ENCODE measurements at regions not wholly inside any gene's neighbourhood (a gene's known extent, or its start where the extent isn't known, plus 50 kb on each side); places are given as distances from the start of the nearest gene placed in this dataset.

- DNase-seq (ENCODE audit: low read depth) = no peak
- no peak for TF ChIP-seq CTCF (IDR thresholded peaks at IDR 0.05; ENCODE audit: control insufficient read depth, insufficient read depth, low read depth, low read length, missing control alignments)
- no peak overlapping the region for H3K4me3 ChIP-seq (ENCODE audit: control insufficient read depth, low read depth, low read length)
Observed at GRCh38 chr4:12408364-12408763, 979.7 kb upstream of the HS3ST1 start.

DNA sequence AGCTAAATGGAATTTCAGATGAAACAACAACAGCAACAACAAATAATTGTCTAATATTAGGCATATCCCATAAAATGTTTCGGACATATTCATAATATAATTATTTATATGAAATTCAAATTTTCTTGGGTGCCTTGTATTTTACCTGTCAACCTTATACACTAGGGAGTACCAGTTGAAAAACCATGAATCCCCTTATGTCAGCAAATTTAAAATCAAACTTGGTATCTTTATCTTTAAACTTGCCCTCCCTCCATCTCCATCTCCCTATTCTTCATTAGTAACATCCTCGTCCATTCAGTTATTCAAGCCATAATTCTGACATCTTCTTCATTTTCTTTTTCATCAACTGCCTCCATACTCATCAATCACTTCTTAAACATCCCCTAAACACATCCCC is 974.5 kb upstream of the HS3ST1 start:
- H3K4me3 ChIP-seq (ENCODE audit: control insufficient read depth, low read depth, low read length) = no peak overlapping the region
- TF ChIP-seq CTCF (IDR thresholded peaks at IDR 0.05; ENCODE audit: control insufficient read depth, insufficient read depth, low read depth, low read length, missing control alignments) = no peak
- DNase-seq (ENCODE audit: low read depth) = no peak

GRCh38 chr4:12399781-12400180 is 971.1 kb upstream of the HS3ST1 start:
- no peak for DNase-seq (ENCODE audit: low read depth)
- no peak overlapping the region for H3K4me3 ChIP-seq (ENCODE audit: control insufficient read depth, low read depth, low read length)
- TF ChIP-seq CTCF (IDR thresholded peaks at IDR 0.05; ENCODE audit: control insufficient read depth, insufficient read depth, low read depth, low read length, missing control alignments) = no peak

GRCh38 chr4:12393631-12394262 is 965.1 kb upstream of the HS3ST1 start:
- TF ChIP-seq CTCF (IDR thresholded peaks at IDR 0.05; ENCODE audit: control insufficient read depth, insufficient read depth, low read depth, low read length, missing control alignments) = no peak
- H3K4me3 ChIP-seq (ENCODE audit: control insufficient read depth, low read depth, low read length) = no peak overlapping the region
- DNase-seq (ENCODE audit: low read depth) = no peak

GRCh38 chr4:12389604-12390003 is 960.9 kb upstream of the HS3ST1 start:
- H3K4me3 ChIP-seq (ENCODE audit: control insufficient read depth, low read depth, low read length) = no peak overlapping the region
- TF ChIP-seq CTCF (IDR thresholded peaks at IDR 0.05; ENCODE audit: control insufficient read depth, insufficient read depth, low read depth, low read length, missing control alignments) = no peak
- no peak for DNase-seq (ENCODE audit: low read depth)

DNA sequence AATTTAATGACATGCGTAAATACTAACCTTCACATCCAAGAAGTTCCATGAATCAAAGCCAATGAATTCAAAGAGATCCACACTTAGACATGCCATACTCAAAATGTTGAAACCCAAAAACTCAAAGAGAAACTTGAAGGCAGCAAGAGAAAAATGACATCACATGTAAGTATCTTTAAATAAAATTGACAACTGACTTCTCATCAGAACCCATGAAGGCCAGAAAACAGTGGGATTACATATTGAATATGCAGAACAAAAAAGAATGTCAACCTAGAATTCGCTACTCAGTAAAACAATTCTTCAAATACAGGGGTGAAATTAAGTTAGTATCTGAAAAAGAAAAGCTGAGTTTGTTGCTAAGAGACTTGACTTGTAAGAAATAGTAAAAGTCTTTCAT is 953.9 kb upstream of the HS3ST1 start:
- no peak for DNase-seq (ENCODE audit: low read depth)
- H3K4me3 ChIP-seq (ENCODE audit: control insufficient read depth, low read depth, low read length) = no peak overlapping the region
- TF ChIP-seq CTCF (IDR thresholded peaks at IDR 0.05; ENCODE audit: control insufficient read depth, insufficient read depth, low read depth, low read length, missing control alignments) = no peak

DNA sequence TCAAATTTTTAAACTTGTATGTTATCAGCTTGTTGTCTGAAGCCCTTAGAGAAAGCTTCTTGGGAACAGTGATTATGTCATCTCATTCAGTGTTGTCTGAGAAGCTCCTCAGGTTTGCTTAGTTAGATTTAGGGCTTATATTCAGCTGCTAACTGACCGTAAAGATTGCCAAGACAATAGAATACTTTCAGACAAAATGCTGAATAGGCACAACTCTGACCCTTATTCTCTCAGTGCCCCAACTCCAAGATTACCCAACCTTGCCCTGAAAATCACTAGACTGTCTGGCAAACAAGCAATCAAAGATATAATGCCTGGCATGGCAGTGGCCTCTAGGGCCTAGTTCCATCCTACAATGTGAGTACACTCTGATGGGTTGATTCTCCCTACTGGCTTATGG is 950.5 kb upstream of the HS3ST1 start:
- no peak for DNase-seq (ENCODE audit: low read depth)
- no peak overlapping the region for H3K4me3 ChIP-seq (ENCODE audit: control insufficient read depth, low read depth, low read length)

More for the DNA sequence above, 950.5 kb upstream of the HS3ST1 start:
- no peak for TF ChIP-seq CTCF (IDR thresholded peaks at IDR 0.05; ENCODE audit: control insufficient read depth, insufficient read depth, low read depth, low read length, missing control alignments)
